MCF 10A (cell line): ENCODE measurements at regions not wholly inside any gene's neighbourhood (a gene's known extent, or its start where the extent isn't known, plus 50 kb on each side); places are given as distances from the start of the nearest gene placed in this dataset.

Source experiments
- BruUV-seq: library from RNA; stranded (reverse); fragments of 400-500 nt; replicated peaks from 2 replicates; lab custom pipeline; 2021; lab: Mats Ljungman, UMichigan
- CTCF ChIA-PET: fragments of 300-600 bp; sonication (Branson Sonifier 250); formaldehyde crosslinking; extraction: SDS; loops from one replicate; lab custom pipeline; 2021; ENCODE audit warnings: antibody characterized with exemption, inconsistent platforms; lab: Yijun Ruan, JAX
- POLR2A ChIA-PET: fragments of 300-600, 350-650 bp; sonication (Branson Sonifier 250); formaldehyde crosslinking; extraction: SDS; loops from one replicate; lab custom pipeline; 2020; ENCODE audit warnings: antibody characterized with exemption, inconsistent platforms; lab: Yijun Ruan, JAX
- DNase-seq: peaks from one replicate; pipeline ENCODE4 v3.0.0-alpha.2; 2018; ENCODE audit not compliant: unreplicated experiment
- H3K27ac Mint-ChIP-seq: one replicate; pipeline ENCODE4 v1.8.0; 2022; ENCODE audit warnings: mild to moderate bottlenecking, low read depth, mixed read lengths; ENCODE audit not compliant: unreplicated experiment
- H3K27me3 Mint-ChIP-seq: one replicate; pipeline ENCODE4 v1.8.0; 2022; ENCODE audit warnings: mixed read lengths; ENCODE audit not compliant: insufficient read depth, unreplicated experiment
- H3K36me3 Mint-ChIP-seq: one replicate; pipeline ENCODE4 v1.8.0; 2022; ENCODE audit warnings: mild to moderate bottlenecking, moderate library complexity, mixed read lengths; ENCODE audit not compliant: insufficient read depth, unreplicated experiment
- H3K4me1 Mint-ChIP-seq: one replicate; pipeline ENCODE4 v1.8.0; 2022; ENCODE audit warnings: mixed read lengths; ENCODE audit not compliant: insufficient read depth, unreplicated experiment
- H3K4me3 Mint-ChIP-seq: one replicate; pipeline ENCODE4 v1.8.0; 2022; ENCODE audit warnings: mild to moderate bottlenecking, moderate library complexity, mixed read lengths; ENCODE audit not compliant: unreplicated experiment
- H3K9me3 Mint-ChIP-seq: one replicate; pipeline ENCODE4 v1.8.0; 2022; ENCODE audit warnings: mixed read lengths; ENCODE audit not compliant: unreplicated experiment
- intact Hi-C: fragments of 100-400 bp; cut with micrococcal nuclease; formaldehyde crosslinking; loops from 2 replicates; pipeline ENCODE4 v1.14.1; 2022
- TF ChIP-seq, protein P1 (sequence below): fragments of 200-600 bp; IDR thresholded peaks from one replicate; pipeline ENCODE4 v1.8.0; 2022; ENCODE audit warnings: antibody characterized with exemption, mild to moderate bottlenecking; ENCODE audit not compliant: unreplicated experiment

DNA sequence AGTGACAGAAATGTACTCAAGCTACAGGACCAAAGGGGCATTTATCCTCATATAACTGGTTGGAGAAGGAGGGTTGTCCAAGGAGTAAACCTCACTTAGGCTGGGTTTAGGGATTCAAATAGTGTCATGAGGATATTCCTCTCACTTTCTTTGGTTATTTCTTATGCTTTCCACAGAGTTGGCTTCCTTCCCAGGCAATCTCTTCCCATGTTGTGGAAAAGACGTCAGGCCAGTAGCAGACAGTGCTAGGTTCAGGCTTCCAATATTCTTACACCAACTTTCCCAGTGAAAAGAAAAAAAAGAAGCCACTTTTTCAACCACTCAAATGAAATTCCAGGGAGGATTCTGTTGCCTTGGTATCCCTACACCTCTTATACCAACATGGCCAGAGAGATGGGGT is 653.0 kb downstream of the C4orf33 start:
- Mint-ChIP-seq H3K36me3 (no peaks in the 10 kb centered on the region), H3K27me3 (no peaks in the 10 kb centered on the region), H3K4me1 (peaks cover 5% of the 10 kb centered on the region), H3K4me3 (no peak overlapping the region), H3K27ac (no peak overlapping the region), H3K9me3 (peaks cover 5% of the 10 kb centered on the region)
- no peak for DNase-seq
- intact Hi-C loops = no loop called here
- ChIA-PET CTCF (interaction anchor here (0.6 to 1.9 kb wide), 3 partner anchors 107 to 612 kb away, joined by 3 to 7 read pairs (median 4); no protein-coding TSS in a partner anchor), POLR2A (no interaction called here)
- TF ChIP-seq, protein P1, sequence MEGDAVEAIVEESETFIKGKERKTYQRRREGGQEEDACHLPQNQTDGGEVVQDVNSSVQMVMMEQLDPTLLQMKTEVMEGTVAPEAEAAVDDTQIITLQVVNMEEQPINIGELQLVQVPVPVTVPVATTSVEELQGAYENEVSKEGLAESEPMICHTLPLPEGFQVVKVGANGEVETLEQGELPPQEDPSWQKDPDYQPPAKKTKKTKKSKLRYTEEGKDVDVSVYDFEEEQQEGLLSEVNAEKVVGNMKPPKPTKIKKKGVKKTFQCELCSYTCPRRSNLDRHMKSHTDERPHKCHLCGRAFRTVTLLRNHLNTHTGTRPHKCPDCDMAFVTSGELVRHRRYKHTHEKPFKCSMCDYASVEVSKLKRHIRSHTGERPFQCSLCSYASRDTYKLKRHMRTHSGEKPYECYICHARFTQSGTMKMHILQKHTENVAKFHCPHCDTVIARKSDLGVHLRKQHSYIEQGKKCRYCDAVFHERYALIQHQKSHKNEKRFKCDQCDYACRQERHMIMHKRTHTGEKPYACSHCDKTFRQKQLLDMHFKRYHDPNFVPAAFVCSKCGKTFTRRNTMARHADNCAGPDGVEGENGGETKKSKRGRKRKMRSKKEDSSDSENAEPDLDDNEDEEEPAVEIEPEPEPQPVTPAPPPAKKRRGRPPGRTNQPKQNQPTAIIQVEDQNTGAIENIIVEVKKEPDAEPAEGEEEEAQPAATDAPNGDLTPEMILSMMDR = no peak
- no TSS peak for BruUV-seq

DNA sequence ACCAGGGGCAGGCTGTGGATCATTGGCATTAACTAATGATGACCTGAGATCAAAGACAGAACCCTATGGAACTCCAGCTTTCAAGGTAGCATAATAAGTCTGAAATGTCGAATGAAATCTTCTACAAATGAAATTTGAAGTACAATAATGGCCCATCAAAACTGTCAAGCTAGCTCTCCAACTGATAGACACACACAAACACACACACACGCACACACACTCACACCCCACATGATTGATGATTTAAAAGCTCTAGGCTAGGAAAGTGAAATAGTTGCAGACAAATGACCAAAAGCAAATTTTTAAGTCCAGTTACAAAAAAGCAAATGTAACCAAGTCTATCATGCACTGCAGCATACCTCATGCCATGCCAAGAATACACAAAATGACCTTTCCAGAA is 655.7 kb downstream of the C4orf33 start:
- Mint-ChIP-seq H3K36me3 (no peaks in the 10 kb centered on the region), H3K4me3 (no peak overlapping the region), H3K9me3 (peaks cover 5% of the 10 kb centered on the region), H3K27me3 (no peaks in the 10 kb centered on the region), H3K4me1 (peaks cover 5% of the 10 kb centered on the region), H3K27ac (no peak overlapping the region)
- TF ChIP-seq, protein P1 = no peak
- intact Hi-C loops = no loop called here
- POLR2A ChIA-PET = no interaction called here
- BruUV-seq = no TSS peak
- CTCF ChIA-PET = interaction anchor here (0.5 to 0.6 kb wide), 2 partner anchors 819 to 1119 kb away, joined by 4 read pairs; no protein-coding TSS in a partner anchor
- DNase-seq = no peak

DNA sequence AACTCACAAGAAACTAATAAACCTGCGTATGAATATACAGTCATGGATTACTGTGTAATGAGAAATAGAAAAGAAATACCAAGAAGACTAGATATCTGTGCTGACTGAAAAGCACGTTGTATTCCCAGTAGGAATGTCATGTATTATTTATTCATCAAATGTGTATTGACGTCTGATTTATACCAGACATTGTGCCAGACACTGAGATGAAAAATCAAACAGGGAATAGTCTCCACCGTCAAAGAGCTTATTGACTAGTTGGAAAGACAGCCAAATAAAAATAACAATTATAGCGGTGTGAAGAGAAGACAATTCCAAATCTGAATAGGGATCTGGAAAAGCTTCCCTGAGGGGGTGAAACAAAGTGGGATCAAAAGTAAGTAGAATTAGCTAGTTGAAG is 687.6 kb downstream of the C4orf33 start:
- ChIA-PET CTCF (no interaction called here), POLR2A (interaction anchor here (0.6 to 1.6 kb wide), 3 partner anchors 11 to 436 kb away, joined by 3 to 6 read pairs (median 3); no protein-coding TSS in a partner anchor)
- H3K4me1 Mint-ChIP-seq = no peaks in the 10 kb centered on the region
- H3K27ac Mint-ChIP-seq = no peak overlapping the region
- intact Hi-C loops = no loop called here
- TF ChIP-seq, protein P1 = no peak
- no peaks in the 10 kb centered on the region for H3K36me3 Mint-ChIP-seq
- BruUV-seq = no TSS peak
- no peaks in the 10 kb centered on the region for H3K9me3 Mint-ChIP-seq
- DNase-seq = no peak
- no peak overlapping the region for H3K4me3 Mint-ChIP-seq
- no peaks in the 10 kb centered on the region for H3K27me3 Mint-ChIP-seq

DNA sequence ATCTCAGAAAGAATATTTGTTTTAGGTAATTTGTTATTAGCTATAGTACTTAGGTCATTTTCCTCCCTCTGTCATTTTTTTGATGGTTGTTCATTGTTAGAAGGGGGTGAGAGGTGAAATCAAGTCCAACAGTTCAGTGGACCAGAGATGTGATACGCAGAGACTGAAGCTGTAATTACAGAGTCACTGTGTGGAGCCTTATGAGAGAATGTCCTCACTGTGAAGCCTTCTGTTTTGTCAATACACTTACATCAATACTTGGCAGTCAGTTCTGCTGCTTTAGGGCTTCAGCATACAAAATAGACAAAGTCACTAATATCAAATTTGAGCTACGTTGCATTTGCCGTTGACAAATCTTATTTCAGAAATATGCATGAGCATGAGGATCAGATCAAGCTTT is 692.5 kb downstream of the C4orf33 start:
- intact Hi-C loops = no loop called here
- POLR2A ChIA-PET = no interaction called here

More for the DNA sequence above, 692.5 kb downstream of the C4orf33 start:
- DNase-seq = no peak
- Mint-ChIP-seq H3K4me1 (no peaks in the 10 kb centered on the region), H3K27me3 (no peaks in the 10 kb centered on the region), H3K36me3 (no peaks in the 10 kb centered on the region), H3K9me3 (no peaks in the 10 kb centered on the region), H3K4me3 (no peak overlapping the region), H3K27ac (no peak overlapping the region)
- BruUV-seq = no TSS peak
- TF ChIP-seq, protein P1 = no peak
- CTCF ChIA-PET = interaction anchor here (0.6 to 0.9 kb wide), 2 partner anchors 12 to 14 kb away, joined by 4 to 6 read pairs; no protein-coding TSS in a partner anchor
